HEK293T (cell line): ENCODE measurements at regions not wholly inside any gene's neighbourhood (a gene's known extent, or its start where the extent isn't known, plus 50 kb on each side); places are given as distances from the start of the nearest gene placed in this dataset.

Source experiments
- CTCF ChIA-PET: fragments of 350-600 bp; formaldehyde crosslinking; extraction: SDS; loops from one replicate; lab custom pipeline; 2021; ENCODE audit warnings: antibody characterized with exemption, inconsistent platforms; lab: Yijun Ruan, JAX
- POLR2A ChIA-PET: fragments of 350-600 bp; formaldehyde crosslinking; extraction: SDS; loops from one replicate; lab custom pipeline; 2020; ENCODE audit warnings: antibody characterized with exemption, inconsistent platforms; lab: Yijun Ruan, JAX
- DNase-seq: peaks from one replicate; pipeline ENCODE4 v3.0.0; 2012; ENCODE audit warnings: mixed read lengths; ENCODE audit errors: extremely low spot score
- ARNT ChIP-seq: fragments of 450-650 bp; IDR thresholded peaks from 2 replicates; pipeline ENCODE4 v1.6.1; 2017; ENCODE audit warnings: mild to moderate bottlenecking
- BHLHE40 ChIP-seq: fragments of 450-650 bp; IDR thresholded peaks from 2 replicates; pipeline ENCODE4 v1.6.1; 2016; ENCODE audit warnings: mild to moderate bottlenecking, moderate library complexity, borderline replicate concordance
- CTBP1 ChIP-seq: fragments of 450-650 bp; IDR thresholded peaks from 2 replicates; pipeline ENCODE4 v1.6.1; 2016; ENCODE audit warnings: borderline replicate concordance
- ELF4 ChIP-seq: fragments of 450-650 bp; IDR thresholded peaks from 2 replicates; pipeline ENCODE4 v1.6.1; 2017; ENCODE audit warnings: antibody characterized with exemption
- FOXA1 ChIP-seq: fragments of 450-650 bp; IDR thresholded peaks from 2 replicates; pipeline ENCODE4 v1.6.1; 2016; ENCODE audit warnings: mild to moderate bottlenecking
- FOXK2 ChIP-seq: fragments of 450-650 bp; IDR thresholded peaks from 2 replicates; pipeline ENCODE4 v1.6.1; 2016; ENCODE audit warnings: mild to moderate bottlenecking
- FOXM1 ChIP-seq: fragments of 450-650 bp; IDR thresholded peaks from 2 replicates; pipeline ENCODE4 v1.6.1; 2017; ENCODE audit warnings: mild to moderate bottlenecking, borderline replicate concordance
- HDGF ChIP-seq: fragments of 450-650 bp; IDR thresholded peaks from 2 replicates; pipeline ENCODE4 v1.6.1; 2017; ENCODE audit warnings: antibody characterized with exemption, borderline replicate concordance
- L3MBTL2 ChIP-seq: fragments of 450-650 bp; conservative IDR thresholded peaks from 2 replicates; pipeline ENCODE4 v1.6.1; 2016; ENCODE audit warnings: mild to moderate bottlenecking
- LEF1 ChIP-seq: fragments of 450-650 bp; IDR thresholded peaks from 2 replicates; pipeline ENCODE4 v1.6.1; 2017; ENCODE audit warnings: mild to moderate bottlenecking, borderline replicate concordance
- NFRKB ChIP-seq: fragments of 450-650 bp; IDR thresholded peaks from 2 replicates; pipeline ENCODE4 v1.6.1; 2016; ENCODE audit warnings: mild to moderate bottlenecking, moderate library complexity
- SP1 ChIP-seq: fragments of 450-650 bp; IDR thresholded peaks from 2 replicates; pipeline ENCODE4 v1.6.1; 2017
- SUZ12 ChIP-seq: fragments of 450-650 bp; IDR thresholded peaks from 2 replicates; pipeline ENCODE4 v1.6.1; 2016; ENCODE audit warnings: mild to moderate bottlenecking
- TARDBP ChIP-seq: fragments of 450-650 bp; IDR thresholded peaks from 2 replicates; pipeline ENCODE4 v1.6.1; 2016
- ZNF384 ChIP-seq: fragments of 450-650 bp; IDR thresholded peaks from 2 replicates; pipeline ENCODE4 v1.6.1; 2016
- TF ChIP-seq, protein P1 (sequence below): fragments of 450-650 bp; IDR thresholded peaks from 2 replicates; pipeline ENCODE4 v1.6.1; 2016

DNA sequence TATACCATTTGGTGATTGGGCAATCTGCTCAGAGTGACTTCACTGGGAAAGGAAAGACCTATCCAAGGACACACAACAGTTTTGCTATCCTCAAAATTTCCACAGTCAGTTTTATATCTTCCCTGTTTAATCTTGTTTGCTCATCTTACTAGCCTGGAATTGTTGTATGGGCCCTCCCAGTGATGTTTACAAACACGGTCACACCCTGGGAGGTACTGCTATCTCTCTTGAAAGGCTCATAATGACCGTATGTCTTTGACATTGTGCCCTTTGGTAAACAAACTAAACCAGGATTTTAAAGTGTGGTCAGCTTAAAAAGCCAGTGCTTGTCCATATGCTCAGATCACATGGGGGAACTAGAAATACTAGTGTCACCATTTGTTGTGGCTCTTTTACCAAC lies 277.0 kb downstream of the CDH2 start:
- TF ChIP-seq NFRKB: no peak
- TF ChIP-seq FOXK2: no peak
- no peak for TF ChIP-seq ZNF384
- no peak for TF ChIP-seq ELF4
- TF ChIP-seq CTBP1: no peak
- no peak for TF ChIP-seq ARNT
- no peak for TF ChIP-seq LEF1
- no peak for TF ChIP-seq L3MBTL2
- no peak for TF ChIP-seq FOXA1
- no peak for TF ChIP-seq SP1
- TF ChIP-seq, protein P1, sequence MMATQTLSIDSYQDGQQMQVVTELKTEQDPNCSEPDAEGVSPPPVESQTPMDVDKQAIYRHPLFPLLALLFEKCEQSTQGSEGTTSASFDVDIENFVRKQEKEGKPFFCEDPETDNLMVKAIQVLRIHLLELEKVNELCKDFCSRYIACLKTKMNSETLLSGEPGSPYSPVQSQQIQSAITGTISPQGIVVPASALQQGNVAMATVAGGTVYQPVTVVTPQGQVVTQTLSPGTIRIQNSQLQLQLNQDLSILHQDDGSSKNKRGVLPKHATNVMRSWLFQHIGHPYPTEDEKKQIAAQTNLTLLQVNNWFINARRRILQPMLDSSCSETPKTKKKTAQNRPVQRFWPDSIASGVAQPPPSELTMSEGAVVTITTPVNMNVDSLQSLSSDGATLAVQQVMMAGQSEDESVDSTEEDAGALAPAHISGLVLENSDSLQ: no peak
- TF ChIP-seq TARDBP: no peak
- no peak for TF ChIP-seq HDGF
- no peak for TF ChIP-seq SUZ12
- TF ChIP-seq BHLHE40: no peak
- ChIA-PET POLR2A (no interaction called here), CTCF (no interaction called here)
- no peak for DNase-seq

DNA sequence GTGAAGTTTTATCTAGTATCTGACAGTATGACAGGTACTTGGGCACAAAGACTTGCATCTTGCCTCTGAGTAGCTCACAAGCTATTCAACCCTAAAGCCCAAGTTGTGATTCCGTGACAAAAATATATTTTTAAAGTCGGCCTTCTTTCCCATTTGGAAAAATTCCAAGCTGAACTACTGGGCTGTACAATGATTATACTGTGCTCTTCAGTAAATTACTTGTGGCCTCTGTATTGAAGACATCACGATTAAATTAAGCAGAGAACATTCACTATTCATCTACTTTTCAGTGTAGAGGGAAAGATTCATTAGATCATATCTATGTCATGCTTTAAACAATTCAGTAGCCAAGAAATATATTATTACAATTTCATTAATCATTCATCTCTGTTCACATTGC lies 282.2 kb downstream of the CDH2 start:
- ChIA-PET CTCF (no interaction called here), POLR2A (no interaction called here)
- TF ChIP-seq SUZ12 (no peak), FOXA1 (no peak), HDGF (no peak), CTBP1 (no peak), ARNT (no peak), TARDBP (no peak), ELF4 (no peak), ZNF384 (no peak), BHLHE40 (no peak), NFRKB (no peak), SP1 (no peak), LEF1 (no peak), FOXK2 (no peak), L3MBTL2 (no peak), FOXM1 (no peak)
- TF ChIP-seq, protein P1: no peak

DNA sequence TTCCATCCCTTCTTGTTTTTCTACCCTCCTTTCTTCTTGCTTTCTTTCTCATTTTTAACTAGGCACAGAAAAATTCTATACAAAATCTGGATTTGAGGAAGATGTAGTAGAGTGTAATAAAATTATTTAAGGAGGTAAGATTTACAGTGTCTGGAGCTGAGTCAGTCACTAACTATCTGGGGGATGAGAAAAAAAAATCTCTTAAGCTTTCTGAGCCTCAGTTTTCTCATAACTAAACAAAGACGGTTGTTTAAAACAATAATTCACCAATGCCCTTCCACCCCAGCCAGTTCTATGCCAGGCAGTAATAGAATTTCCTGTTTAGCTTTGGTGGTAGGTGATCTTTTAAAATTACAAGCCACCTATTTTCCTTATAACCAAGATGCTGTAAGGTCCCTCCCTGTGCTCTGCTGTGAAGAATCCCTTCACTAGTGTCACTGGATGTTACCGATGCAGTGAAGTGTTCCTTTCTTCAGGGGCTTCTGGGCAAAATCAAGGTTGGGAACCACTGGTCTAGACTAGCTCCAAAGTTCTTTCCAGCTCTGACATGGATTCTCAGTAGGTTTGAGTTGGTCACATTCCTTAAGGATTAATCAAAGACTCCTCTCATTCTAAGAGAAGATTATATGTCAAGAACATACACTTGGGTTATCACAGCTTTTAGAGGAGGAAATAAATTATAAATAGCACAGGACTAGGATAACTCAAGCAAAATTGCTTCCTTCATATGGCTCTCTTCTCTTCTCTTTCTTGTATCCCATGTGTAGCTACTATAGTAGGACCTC lies 289.0 kb downstream of the CDH2 start:
- POLR2A ChIA-PET: no interaction called here
- TF ChIP-seq ARNT (no peak), FOXK2 (no peak), LEF1 (no peak), ELF4 (no peak), ZNF384 (no peak), NFRKB (no peak), CTBP1 (no peak), SUZ12 (no peak), TARDBP (no peak), SP1 (no peak)
- CTCF ChIA-PET: no interaction called here
- DNase-seq: no peak

More for the DNA sequence above, 282.2 kb downstream of the CDH2 start:
- no peak for DNase-seq

DNA sequence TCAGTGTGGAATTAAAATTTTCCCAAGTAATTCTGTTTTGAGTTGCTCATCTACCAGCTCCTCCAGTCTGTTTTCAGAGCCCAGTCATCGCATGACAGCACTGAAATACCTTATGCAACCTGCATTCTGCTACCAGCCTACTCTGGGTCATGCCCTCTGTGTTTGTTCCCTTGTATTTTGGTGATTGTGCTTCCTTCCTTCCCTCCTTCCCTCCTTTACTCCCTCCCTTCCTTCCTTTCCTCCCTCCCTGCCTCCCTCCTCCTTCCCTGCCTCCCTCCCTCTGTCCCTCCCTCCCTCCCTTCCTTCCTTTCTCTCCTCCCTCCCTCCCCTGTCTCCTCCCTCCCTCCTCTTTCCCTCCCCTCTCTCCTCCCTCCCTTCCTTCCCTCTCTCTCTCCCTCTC lies 289.6 kb downstream of the CDH2 start:
- POLR2A ChIA-PET: no interaction called here
- DNase-seq: no peak
- CTCF ChIA-PET: no interaction called here

DNA sequence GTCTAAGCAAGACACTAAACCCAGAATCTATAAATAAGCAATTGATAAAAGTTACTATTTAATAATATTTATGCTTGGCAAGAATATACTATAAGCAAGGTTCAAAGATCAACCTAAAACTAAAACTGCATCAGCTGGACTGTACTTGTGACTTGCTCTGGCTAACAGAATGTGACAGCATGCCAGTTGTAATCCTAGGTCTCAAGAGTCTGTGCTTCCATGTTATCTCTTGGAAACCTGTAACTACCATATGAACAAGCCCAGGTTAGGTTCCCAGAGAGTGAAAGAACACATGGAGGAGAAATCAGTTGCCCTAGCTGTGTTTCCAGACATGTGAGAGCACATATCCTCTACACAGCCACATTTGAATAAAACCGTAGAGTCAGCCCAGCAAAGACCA lies 297.4 kb downstream of the CDH2 start:
- POLR2A ChIA-PET: no interaction called here

More for the DNA sequence above, 289.6 kb downstream of the CDH2 start:
- TF ChIP-seq ARNT: no peak

DNA sequence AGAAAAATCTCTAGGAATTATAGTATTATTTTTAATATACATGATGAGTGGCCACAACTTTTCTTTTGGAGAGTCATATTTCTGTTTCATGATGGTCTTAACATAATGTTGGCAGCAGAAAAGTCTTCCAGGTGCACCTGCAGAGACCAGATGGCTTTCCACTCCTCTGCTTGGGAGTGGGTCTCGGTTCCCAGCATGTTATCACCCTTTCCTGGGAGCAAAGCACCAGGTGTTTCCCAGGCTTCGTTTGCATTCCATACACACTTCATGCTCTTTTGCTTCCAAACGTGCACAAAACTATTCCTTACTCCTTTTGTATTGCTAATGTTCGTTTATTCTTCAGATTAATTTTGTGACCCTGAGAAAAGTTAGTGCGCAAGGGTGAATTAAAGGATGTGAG lies 305.2 kb downstream of the CDH2 start:
- CTCF ChIA-PET: no interaction called here
- no peak for DNase-seq
- TF ChIP-seq CTBP1: no peak
- POLR2A ChIA-PET: no interaction called here

More for the DNA sequence above, 297.4 kb downstream of the CDH2 start:
- CTCF ChIA-PET: no interaction called here
- TF ChIP-seq SP1 (no peak), NFRKB (no peak), L3MBTL2 (no peak), ARNT (no peak), FOXM1 (no peak), CTBP1 (no peak), ZNF384 (no peak), ELF4 (no peak), LEF1 (no peak), BHLHE40 (no peak), SUZ12 (no peak), HDGF (no peak), FOXA1 (no peak), TARDBP (no peak)
- TF ChIP-seq, protein P1: no peak
- no peak for DNase-seq

DNA sequence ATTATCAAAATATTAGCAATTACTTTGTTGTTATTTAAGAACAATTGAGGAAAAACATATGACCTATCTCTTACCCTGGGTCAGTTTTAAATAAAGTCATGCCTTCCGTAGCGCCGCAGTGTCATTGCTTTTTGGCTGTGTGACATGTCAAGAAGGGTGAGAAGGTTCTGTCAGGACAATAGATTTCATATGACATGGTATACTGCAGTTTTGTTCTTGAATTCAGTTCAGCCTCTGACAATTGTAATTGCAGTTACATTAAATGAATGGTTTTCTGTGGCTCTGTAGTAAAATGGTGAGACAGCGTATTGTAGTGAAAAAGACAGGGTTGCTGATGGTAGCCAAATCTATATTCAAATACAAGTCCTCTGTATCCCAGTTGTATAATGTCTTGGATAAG lies 307.2 kb downstream of the CDH2 start:
- ChIA-PET POLR2A (no interaction called here), CTCF (no interaction called here)
- no peak for DNase-seq
- TF ChIP-seq BHLHE40 (no peak), TARDBP (no peak), NFRKB (no peak), FOXK2 (no peak), FOXA1 (no peak), ARNT (no peak), SUZ12 (no peak), HDGF (no peak), ELF4 (no peak), ZNF384 (no peak), SP1 (no peak), LEF1 (no peak), FOXM1 (no peak), CTBP1 (no peak), L3MBTL2 (no peak)
- TF ChIP-seq, protein P1: no peak
